DMS79 treated with DMSO at 0.1 percent for 48 hours (cell line): ENCODE measurements at regions not wholly inside any gene's neighbourhood (a gene's known extent, or its start where the extent isn't known, plus 50 kb on each side); places are given as distances from the start of the nearest gene placed in this dataset.
A peak's percentile ranks its signal among the peaks of the same experiment; 100 is the strongest.

Experiments
- DNase-seq: peaks from one replicate; lab custom pipeline; 2025; lab: John Stamatoyannopoulos, UW

GRCh38 chr1:95370691-95371562 lies 136.9 kb downstream of the RWDD3 start:
- DNase-seq: no peak

GRCh38 chr1:95371666-95372282 lies 137.8 kb downstream of the RWDD3 start:
- peak; percentile 30 for DNase-seq

GRCh38 chr1:95375174-95375573 lies 141.2 kb downstream of the RWDD3 start:
- no peak for DNase-seq

GRCh38 chr1:95380909-95381308 lies 146.9 kb downstream of the RWDD3 start:
- no peak for DNase-seq

- peak; percentile 16 for DNase-seq
These were observed 148.2 kb downstream of the RWDD3 start for GRCh38 chr1:95382000-95382786.

- DNase-seq: no peak
These were observed 149.1 kb downstream of the RWDD3 start for GRCh38 chr1:95383111-95383510.

- DNase-seq: no peak
These were observed 150.6 kb downstream of the RWDD3 start for GRCh38 chr1:95384567-95384966.

- no peak for DNase-seq
These were observed 152.4 kb downstream of the RWDD3 start for GRCh38 chr1:95386371-95386770.

- no peak for DNase-seq
These were observed 152.9 kb downstream of the RWDD3 start for GRCh38 chr1:95386915-95387314.

- peak; percentile 65 for DNase-seq
These were observed 154.0 kb downstream of the RWDD3 start for GRCh38 chr1:95388031-95388430.

GRCh38 chr1:95393434-95393833 lies 159.4 kb downstream of the RWDD3 start:
- DNase-seq: no peak

GRCh38 chr1:95396557-95396956 lies 162.5 kb downstream of the RWDD3 start:
- DNase-seq: no peak

GRCh38 chr1:95402780-95403179 lies 168.8 kb downstream of the RWDD3 start:
- no peak for DNase-seq

GRCh38 chr1:95406279-95406678 lies 172.3 kb downstream of the RWDD3 start:
- DNase-seq: no peak

GRCh38 chr1:95407131-95407885 lies 173.3 kb downstream of the RWDD3 start:
- DNase-seq: no peak

GRCh38 chr1:95407886-95408291 lies 173.9 kb downstream of the RWDD3 start:
- no peak for DNase-seq

- no peak for DNase-seq
These were observed 174.6 kb downstream of the RWDD3 start for GRCh38 chr1:95408507-95409136.

GRCh38 chr1:95409276-95409675 lies 175.3 kb downstream of the RWDD3 start:
- no peak for DNase-seq

- no peak for DNase-seq
These were observed 175.9 kb downstream of the RWDD3 start for GRCh38 chr1:95409901-95410300.

- DNase-seq: no peak
These were observed 181.1 kb downstream of the RWDD3 start for GRCh38 chr1:95415146-95415545.

GRCh38 chr1:95426772-95427171 lies 192.8 kb downstream of the RWDD3 start:
- DNase-seq: no peak
